ENCODE measurements at regions not wholly inside any gene's neighbourhood (a gene's known extent, or its start where the extent isn't known, plus 50 kb on each side); places are given as distances from the start of the nearest gene placed in this dataset.

GRCh38 chr10:124302951-124303505 is 115.7 kb downstream of the OAT start:
- no peak for DNase-seq

GRCh38 chr10:124301736-124302135 is 117.0 kb downstream of the OAT start:
- no peak for DNase-seq

- DNase-seq = no peak
Measured at GRCh38 chr10:124300735-124301134, 118.0 kb downstream of the OAT start.

GRCh38 chr10:124300224-124300623 is 118.5 kb downstream of the OAT start:
- DNase-seq = no peak

- no peak for DNase-seq
Measured at GRCh38 chr10:124299696-124300095, 119.0 kb downstream of the OAT start.

- DNase-seq = no peak
Measured at GRCh38 chr10:124298891-124299290, 119.8 kb downstream of the OAT start.

GRCh38 chr10:124296813-124297788 is 121.6 kb downstream of the OAT start:
- no peak for DNase-seq

GRCh38 chr10:124296121-124296812 is 122.5 kb downstream of the OAT start:
- no peak for DNase-seq

- no peak for DNase-seq
Measured at GRCh38 chr10:124294811-124295770, 123.6 kb downstream of the OAT start.

GRCh38 chr10:124293616-124294449 is 124.9 kb downstream of the OAT start:
- DNase-seq = no peak

- no peak for DNase-seq
Measured at GRCh38 chr10:124292911-124293615, 125.7 kb downstream of the OAT start.

- no peak for DNase-seq
Measured at GRCh38 chr10:124291001-124291701, 127.6 kb downstream of the OAT start.

GRCh38 chr10:124289851-124290795 is 128.6 kb downstream of the OAT start:
- no peak for DNase-seq

GRCh38 chr10:124288928-124289850 is 129.5 kb downstream of the OAT start:
- no peak for DNase-seq

- DNase-seq = no peak
Measured at GRCh38 chr10:124288486-124288885, 130.2 kb downstream of the OAT start.

GRCh38 chr10:124287791-124288190 is 130.9 kb downstream of the OAT start:
- no peak for DNase-seq

- DNase-seq = no peak
Measured at GRCh38 chr10:124287071-124287685, 131.5 kb downstream of the OAT start.
